Lung microvascular endothelial cell (primary cell): ENCODE measurements at regions not wholly inside any gene's neighbourhood (a gene's known extent, or its start where the extent isn't known, plus 50 kb on each side); places are given as distances from the start of the nearest gene placed in this dataset.
"Not testable (repeated sequence)": the region's sequence is repeated elsewhere in the genome, so short reads cannot be mapped to it uniquely, and the experiment has no call there.

Source experiments
- DNase-seq, 2 donors: peaks; one replicate each; pipeline versions ENCODE4 v3.0.0 to v3.0.0-alpha.2; 2010; ENCODE audit warnings: low read depth in 2 of 2

DNA sequence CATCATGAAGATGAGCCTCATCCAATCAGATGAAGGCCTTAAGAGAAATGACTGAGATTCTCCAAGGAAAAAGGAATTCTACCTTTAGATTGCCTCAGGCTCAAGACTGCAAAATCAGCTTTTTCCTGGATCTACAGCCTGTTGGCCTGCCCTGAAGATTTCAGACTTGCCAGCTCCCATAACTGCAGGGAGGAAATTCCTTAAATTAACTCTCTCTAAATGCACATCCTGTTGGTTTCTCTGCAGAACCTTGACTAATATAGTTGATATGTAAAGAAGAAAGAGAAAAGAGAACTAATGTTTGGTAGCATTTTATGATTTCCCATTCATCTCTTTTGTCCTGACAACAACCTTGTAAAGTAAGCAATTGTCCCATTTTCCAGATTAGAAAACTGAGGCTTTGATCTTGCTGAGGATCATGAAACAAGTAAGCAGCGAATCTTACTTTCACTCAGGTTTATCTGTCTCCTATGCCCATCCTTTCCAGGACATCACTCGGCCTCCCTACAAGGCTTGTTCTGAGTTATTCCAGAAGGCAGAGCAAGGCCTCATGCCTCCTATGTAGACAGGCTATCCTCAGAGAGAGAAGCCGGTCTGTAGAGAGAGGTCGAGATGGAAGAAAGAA is 115.0 kb upstream of the LDB2 start:
- DNase-seq = peak in 1 of 2 donors; percentile 81

DNA sequence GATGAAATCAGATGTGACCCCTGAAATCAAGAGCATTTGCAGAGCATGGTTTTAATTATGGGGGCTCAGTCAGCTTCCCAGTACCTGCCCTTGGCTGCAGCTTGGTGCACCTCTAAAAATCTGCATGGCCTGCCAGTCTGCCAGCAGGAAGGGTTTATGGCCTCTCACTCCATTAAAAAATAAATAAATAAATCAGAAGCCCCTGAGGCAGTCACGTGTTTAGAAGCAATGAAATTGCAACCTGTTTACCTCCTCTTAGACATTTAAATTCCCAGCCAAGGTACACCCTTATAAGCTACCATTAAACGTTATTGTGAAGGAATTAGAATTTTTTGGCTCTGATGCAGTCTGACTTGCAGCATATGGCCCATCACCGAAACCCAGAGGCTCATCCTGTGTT is 114.0 kb upstream of the LDB2 start:
- DNase-seq = no peak

DNA sequence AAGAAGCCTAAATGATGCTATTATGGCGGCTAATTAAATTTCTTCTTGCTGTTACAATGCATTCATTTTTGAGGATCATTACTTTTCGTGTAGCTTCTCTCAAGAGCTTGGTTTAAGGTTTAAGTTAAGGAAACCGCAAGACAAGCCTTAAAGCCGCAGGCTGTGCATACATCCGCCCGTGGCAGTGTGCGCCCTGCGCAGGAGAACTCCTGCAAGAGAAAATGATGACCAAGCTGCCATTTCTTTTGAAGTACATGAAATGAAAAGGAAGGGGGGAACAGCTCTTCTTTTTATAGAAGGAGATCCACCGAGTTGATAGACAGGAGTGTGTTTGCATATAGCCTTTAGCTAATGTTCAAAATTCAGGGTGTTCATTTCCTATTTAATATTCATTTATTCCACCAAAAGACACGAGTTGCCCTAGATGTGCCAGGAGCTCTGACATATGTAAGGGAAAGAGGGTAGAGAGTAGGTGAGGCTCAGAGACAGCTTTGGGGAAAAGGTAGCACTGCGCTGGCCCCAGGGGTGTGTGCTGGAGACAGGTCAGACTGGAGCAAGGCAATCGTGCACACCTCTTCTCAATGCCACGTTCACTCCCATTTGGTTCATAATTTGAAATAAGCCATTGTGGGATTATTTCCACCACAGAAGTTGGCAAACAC is 112.1 kb upstream of the LDB2 start:
- DNase-seq = no peak

DNA sequence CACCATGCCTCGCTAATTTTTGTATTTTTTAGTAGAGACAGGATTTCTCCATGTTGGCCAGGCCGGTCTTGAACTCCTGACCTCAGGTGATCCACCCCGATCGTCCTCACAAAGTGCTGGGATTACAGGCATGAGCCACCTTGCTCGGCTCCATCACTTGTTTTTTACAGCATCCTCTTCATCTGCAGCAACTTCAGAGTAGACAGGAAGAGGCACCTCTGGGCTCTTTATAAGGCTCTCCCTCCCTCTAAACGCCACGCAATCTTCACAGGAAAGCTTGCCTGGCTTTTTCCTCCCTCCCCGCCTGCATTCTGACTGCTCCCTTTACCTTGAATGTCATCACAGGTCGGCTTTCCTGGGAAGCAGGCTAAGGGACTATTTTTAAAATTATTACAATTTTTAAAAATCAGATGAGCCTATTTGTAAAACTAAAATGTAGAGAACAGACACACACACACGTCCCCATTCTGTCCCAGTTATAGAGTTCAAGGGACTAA is 111.5 kb upstream of the LDB2 start:
- no peak for DNase-seq

DNA sequence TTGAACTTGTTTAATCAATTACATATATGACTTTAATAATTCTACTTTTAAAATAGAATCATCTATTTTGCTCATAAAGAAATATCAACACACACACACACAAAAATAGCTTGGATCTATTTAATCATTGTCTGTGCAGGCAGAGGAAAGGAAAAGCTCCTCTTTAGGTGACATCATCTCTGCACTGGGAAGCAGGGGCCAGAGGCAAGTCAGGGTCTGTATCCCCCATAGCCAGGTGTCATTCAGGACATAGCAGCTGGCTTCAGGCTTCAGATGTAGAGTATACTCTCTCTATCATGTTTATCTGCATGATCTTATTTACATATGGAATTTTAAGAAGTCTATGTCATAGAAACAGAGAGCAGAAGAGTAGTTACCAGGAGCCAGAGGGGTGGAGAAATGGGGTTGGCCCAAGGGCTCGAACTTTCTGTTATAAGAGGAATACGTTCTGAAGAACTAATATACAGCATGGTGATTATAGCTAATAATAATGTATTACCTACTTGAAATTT is 110.4 kb upstream of the LDB2 start:
- no peak for DNase-seq

DNA sequence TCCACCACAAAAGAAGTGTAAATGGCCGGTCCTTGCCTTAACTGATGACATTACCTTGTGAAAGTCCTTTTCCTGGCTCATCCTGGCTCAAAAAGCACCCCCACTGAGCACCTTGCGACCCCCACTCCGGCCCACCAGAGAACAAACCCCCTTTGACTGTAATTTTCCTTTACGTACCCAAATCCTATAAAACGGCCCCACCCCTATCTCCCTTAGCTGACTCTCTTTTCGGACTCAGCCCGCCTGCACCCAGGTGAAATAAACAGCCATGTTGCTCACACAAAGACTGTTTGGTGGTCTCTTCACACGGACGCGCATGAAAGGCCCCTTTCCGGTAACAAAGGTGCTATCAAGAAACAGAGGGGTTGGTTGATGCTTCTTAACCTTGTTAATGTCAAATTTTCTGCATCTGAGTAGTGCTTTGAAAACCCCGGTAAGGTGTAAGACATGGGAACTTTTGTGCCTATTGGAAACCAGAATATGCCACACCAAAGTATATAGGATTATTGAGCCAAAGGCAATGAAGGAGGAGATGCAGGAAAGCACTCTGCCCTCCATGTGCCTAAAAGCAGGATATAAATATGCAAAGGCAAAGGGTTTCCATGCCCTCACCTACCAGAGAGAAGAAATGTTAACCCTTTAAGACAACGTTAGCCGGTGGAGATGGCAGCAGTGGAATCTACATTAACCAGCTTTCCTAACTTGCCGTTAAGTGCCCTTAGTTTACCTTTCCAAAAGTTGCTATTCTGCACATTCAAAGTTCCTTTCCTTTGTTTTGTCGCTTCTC is 105.4 kb upstream of the LDB2 start:
- DNase-seq = not testable (repeated sequence)

DNA sequence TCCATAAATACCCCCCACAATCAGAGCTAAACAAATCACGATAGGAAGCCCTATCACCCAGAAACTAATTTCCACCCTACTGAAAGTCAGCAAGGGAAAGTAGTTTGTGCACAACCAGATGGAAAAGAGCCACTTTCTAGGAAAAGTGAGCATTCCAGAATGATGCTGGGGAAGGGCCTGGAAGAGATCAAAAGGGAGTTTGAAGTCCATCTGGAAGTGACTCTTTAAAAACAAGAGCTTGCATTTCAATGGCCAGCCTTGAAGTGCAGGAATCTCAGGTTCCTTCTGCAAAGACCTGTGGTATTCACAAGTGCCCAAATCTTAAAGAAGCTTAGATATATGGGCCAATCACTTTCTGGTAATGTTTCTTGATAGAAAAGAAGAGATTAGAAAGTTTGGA is 97.0 kb upstream of the LDB2 start:
- DNase-seq = no peak

DNA sequence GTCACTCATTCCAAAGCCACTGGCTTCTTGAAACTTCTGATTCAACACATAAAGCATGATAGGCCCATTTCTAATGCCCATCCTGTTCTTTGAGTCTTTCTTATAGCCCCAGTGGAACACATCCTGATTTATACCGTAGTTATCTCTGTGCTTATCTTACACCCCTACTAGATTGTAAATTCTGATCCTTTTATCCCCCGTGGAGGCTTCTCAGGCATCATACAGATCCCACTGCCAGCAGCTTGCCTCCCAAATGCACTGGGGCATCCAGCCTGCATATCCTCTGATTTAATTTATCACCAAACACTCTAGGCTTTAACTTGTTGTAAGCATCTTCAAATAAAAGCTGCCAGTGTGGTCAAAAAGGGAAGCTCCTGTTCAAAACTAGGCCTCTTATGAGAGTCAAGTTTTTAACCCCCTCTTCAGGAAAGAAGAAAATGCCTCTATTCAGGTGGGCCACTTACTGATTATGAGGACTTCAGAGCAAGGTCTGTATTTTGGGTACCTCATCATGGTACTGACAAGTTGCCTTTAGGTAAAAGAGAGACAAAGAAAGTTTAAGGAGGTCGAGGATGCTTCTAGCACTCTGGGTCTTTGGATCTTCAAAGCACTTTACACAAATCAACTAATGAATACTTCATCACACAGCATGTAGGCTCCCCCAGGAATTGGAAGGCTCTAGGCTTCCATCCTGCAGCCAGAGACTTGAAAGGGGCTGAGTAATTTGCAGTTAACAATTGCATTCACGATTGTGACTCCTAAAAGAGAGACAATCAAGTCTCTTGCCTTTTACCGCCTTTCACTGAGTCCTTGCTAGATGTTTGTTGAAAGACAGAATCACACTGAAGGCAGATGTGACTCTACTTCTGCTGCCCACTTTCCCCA is 95.8 kb upstream of the LDB2 start:
- no peak for DNase-seq

DNA sequence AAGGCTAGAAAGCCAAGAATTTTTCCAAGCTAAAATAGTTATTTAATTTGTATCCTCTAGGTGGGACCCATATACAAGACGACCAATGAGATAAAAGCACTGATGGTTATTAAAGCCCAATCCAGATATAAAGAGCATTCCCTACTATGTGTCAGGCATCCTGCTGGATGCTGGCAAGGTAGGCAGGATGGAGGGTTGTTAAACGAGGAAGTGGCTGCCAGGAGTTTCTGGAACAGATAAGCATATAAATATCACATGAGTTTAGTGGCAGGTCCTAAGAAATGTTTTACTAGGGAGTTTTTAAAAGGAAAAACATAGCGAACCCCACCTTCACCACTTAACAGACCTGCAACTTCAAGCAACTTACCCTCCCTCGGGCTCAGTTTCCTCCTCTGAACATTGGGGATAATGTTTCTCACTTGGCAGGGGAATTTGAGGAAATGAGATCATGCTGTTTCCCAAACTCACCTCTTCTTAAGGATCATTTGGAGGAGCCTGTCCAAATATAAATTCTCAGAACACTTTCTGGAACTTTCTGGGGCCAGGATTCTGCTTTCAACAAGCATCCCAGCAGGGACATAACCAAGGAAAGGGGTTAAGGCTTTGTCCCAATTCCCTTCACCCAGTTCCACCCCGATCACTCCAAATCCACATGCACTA is 94.3 kb upstream of the LDB2 start:
- DNase-seq = peak; percentile 5 to 62

DNA sequence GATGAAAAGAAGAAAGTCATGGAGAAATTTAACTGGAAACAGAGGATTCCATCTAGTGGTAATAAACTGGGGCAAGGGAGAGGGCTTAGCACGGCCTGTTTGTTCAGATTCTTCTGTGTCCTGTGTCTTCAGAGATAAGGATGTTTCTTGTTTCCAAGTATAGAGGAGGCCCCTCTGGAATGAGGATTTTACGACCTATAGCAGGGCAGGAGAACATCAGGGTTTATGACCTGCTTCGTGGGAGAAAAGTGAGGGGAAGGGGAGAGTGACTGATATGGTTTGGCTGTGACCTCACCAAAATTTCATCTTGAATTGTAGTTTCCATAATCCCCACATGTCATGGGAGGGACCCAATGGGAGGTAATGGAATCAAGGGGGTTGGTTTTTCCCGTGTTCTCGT is 93.0 kb upstream of the LDB2 start:
- no peak for DNase-seq

DNA sequence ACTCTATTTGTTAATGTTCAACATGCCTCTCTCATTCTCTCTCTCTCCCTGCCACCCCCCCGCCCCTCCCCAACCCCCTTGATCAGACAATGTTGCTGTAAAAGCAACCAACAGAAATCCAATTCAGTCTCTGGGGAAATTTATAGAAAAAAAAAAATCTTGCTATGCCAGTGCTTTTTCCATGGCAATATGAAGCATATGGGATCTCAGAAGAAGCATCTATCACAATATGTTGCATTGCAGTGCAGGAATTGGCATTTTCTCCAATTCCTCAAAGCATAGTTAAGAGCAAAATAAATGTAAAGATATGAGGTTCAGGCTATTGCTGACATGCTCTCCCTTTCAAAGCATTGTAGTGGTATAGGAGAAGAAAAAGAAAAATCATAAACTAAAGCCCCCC is 90.9 kb upstream of the LDB2 start:
- DNase-seq = no peak

DNA sequence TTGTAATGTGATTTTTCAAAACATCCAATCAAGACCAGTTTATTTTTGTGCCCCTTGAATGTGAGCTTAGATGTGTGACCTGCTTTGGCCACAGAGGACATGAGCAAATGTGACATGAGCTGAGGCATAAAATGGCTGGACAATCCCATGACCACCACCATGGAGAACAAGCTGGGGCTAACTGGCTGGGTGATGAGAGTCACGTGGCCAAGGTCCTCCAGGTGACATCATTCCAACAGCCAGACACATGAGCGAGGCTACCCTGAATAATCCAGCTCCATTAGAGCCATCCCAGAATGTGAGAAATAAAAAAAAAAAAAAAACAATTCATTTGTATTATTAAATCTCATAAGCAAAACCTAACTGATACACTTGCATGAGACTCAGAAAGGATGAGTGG is 90.4 kb upstream of the LDB2 start:
- DNase-seq = no peak

DNA sequence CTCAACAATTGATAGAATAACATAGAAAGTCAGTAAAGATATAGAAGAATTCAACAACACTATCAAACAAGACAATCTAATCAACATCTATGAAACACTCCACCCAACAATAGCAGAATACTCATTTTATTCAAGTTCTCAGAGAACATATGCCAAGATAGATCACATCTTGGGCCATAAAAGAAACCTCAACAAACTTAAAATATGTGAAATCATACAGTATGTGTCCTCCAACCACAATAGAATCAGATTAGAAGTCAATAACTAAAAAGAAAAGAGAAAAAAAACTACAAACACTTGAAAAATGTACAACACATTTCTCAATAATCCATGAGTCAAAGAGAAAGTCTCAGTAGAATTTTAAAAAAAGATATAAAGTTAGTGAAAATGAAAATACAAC is 78.6 kb upstream of the LDB2 start:
- DNase-seq = no peak

DNA sequence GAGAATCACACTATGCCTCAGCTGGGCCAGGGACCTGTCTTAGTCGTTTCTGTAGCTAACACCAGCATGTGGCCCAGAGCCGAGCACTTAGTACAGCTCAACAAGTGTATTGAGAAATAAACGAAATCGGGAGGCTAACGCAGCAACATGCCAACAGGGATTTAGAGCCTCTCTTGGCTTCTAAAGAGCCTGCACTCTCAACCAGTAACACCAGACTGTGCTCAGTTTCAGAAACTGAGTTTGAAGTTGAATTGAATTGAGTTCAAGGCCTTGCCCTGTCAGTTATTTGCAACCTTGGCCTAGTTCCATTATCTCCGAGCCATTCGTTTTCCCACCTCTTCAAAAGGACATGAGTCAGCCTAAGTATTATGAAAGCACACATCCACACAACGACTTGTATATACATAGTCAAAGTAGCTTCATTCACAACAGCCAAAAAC is 71.3 kb upstream of the LDB2 start:
- peak; percentile 44 to 70 for DNase-seq

DNA sequence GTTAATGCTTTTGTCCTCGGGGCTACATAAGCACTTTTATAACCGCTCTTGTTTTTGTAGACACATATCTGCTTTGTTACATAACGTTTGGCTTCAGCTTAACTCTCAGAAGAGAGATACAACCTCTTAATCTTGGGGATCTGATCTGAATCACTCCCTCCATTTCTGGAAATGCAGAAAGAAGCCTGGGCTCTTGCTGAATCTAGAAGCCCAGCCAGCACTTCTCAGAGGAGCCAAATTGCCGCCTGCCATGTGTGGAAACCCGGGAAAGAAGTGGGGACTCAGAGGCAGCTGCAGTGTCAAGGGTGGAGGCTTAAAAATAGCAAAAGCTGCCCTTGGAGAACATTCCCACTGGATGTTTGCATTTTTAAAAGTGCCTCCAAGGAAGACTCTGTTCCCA is 69.3 kb upstream of the LDB2 start:
- DNase-seq = no peak

DNA sequence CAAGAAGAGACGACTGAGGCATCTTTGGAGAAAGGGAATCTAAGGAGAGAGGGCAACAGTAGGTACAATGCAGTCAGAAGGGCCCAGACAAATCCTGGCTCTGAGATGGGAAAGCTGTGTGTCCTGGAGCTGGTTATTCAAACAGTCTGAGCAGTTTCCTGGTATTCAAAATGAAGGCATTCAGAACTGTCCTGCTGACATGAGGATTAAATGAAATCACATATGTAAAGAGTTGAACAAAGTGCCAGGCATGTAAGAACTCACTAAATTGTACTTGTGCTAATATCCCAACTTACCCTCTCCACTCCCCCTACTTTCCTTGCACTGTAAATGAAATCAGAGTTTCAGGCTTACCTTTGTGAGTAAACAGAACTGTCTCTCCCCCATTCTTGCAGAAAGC is 60.9 kb upstream of the LDB2 start:
- DNase-seq = no peak

DNA sequence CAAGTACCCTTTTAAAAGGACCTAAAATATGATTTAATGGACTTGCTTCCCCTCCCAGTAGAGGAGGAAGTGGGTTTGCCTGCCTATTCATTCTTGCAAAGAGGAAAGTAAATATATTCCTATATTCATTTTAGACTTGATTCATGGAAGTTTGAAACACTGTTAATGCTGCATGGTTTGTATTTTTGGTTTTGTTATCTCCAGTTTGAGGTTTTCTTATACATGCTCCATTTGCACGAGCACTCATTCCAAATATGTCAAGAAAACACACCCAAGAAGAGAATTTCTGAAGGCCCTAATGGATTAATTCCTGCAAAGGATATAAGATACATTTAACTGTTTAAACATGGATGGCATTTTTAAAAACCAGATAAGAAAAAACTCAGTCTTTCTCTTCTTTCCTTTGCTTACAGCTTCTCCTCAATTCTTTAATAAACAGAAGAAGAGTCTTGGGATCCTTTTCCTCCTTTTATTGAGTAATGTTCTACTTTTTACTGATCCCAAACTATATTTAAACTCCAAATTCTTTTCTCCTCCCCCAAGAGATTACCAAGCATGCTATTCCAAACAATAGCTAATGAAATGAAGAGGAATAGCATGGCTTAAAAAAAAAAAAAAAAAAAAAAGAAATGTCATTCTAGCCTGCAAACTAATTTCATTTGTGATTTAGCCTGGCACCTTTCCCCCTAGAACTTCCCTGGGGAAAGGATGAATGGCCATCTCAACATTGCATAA is 54.6 kb upstream of the LDB2 start:
- DNase-seq = no peak

DNA sequence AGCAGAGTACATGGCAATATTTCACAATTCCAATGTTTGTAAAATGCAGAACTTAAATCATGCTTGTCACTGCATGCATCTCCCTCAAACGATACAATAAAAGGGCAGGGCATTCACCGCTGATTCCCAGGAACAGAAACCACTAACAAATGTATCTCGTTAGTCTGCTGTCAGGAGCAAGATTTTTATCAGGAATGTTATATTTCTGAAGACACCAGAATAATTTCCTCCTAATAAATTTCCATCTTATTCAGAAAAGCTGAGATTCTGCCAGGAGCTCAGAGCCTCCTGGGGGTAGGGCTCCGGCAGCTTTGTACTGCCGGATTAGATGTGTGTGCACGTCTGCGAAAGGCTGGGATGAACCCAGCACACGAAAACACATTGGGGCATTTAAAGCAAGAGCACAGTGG is 54.0 kb upstream of the LDB2 start:
- no peak for DNase-seq
